SK-N-SH (cell line): ENCODE measurements at regions not wholly inside any gene's neighbourhood (a gene's known extent, or its start where the extent isn't known, plus 50 kb on each side); places are given as distances from the start of the nearest gene placed in this dataset.

ENCODE experiments used
- CTCF ChIA-PET: fragments of 300-600, 350-600 bp; formaldehyde crosslinking; extraction: SDS; loops from one replicate; lab custom pipeline; 2021; lab: Yijun Ruan, JAX
- POLR2A ChIA-PET: fragments of 350-600 bp; sonication (Branson Sonifier 250); formaldehyde crosslinking; extraction: SDS; loops from one replicate; lab custom pipeline; 2020; ENCODE audit warnings: antibody characterized with exemption, inconsistent platforms; lab: Yijun Ruan, JAX
- DNase-seq: peaks from one replicate; pipeline ENCODE4 v3.0.0; 2012
- H2AFZ ChIP-seq: fragments of 200-600 bp; sonication (generic); 2 replicates; pipeline ENCODE4 v1.8.1; 2016; ENCODE audit warnings: antibody characterized with exemption, mild to moderate bottlenecking, low read depth
- H3F3A ChIP-seq: fragments of 200-600 bp; sonication (generic); replicated peaks from 2 replicates; pipeline ENCODE3; 2016; ENCODE audit warnings: antibody characterized with exemption, mild to moderate bottlenecking; ENCODE audit not compliant: insufficient read depth
- H3K27ac ChIP-seq, 2 experiments: fragments of 200-500 bp in 1 of 2; fragments of 200-600 bp in 1 of 2; sonication (Bioruptor generic) in 1 of 2; sonication (generic), shearing (Covaris generic) in 1 of 2; 2 replicates each; pipeline versions ENCODE4 v1.5.1 to v1.6.1; 2014 to 2016; ENCODE audit warnings: low read depth in 2 of 2, inconsistent platforms in 1 of 2, low read length in 1 of 2, mild to moderate bottlenecking in 1 of 2, mixed read lengths in 1 of 2
- H3K27me3 ChIP-seq: fragments of 200-600 bp; sonication (generic), shearing (Covaris generic); 2 replicates; pipeline ENCODE4 v1.6.1; 2016; ENCODE audit warnings: mixed run types; ENCODE audit not compliant: insufficient read depth
- H3K36me3 ChIP-seq, 2 experiments: fragments of 200-500 bp in 1 of 2; fragments of 200-600 bp in 1 of 2; sonication (Bioruptor generic) in 1 of 2; sonication (generic) in 1 of 2; replicated peaks in 1 of 2; 2 replicates each; pipeline versions ENCODE3 to v1.5.1; 2014 to 2016; ENCODE audit warnings: low read length in 1 of 2, mild to moderate bottlenecking in 1 of 2; ENCODE audit not compliant: insufficient read depth in 2 of 2, control insufficient read depth in 1 of 2
- H3K4me1 ChIP-seq, 2 experiments: fragments of 200-500 bp in 1 of 2; fragments of 200-600 bp in 1 of 2; sonication (Bioruptor generic) in 1 of 2; sonication (generic), shearing (Covaris generic) in 1 of 2; 2 replicates each; pipeline versions ENCODE4 v1.5.1 to v1.6.1; 2014 to 2016; ENCODE audit warnings: low read depth in 1 of 2, low read length in 1 of 2, mixed run types in 1 of 2; ENCODE audit not compliant: insufficient read depth in 2 of 2, control insufficient read depth in 1 of 2
- H3K4me2 ChIP-seq: fragments of 200-600 bp; sonication (generic), shearing (Covaris generic); 2 replicates; pipeline ENCODE4 v1.6.1; 2017; ENCODE audit warnings: mixed run types
- H3K4me3 ChIP-seq, 2 experiments: fragments of 200-500 bp in 1 of 2; fragments of 200-600 bp in 1 of 2; sonication (Bioruptor generic) in 1 of 2; sonication (generic), shearing (Covaris generic) in 1 of 2; 2 replicates each; pipeline versions ENCODE4 v1.5.1 to v1.8.1; 2014 to 2016; ENCODE audit warnings: low read depth in 2 of 2, inconsistent platforms in 1 of 2, low read length in 1 of 2, mild to moderate bottlenecking in 1 of 2, mixed read lengths in 1 of 2, moderate library complexity in 1 of 2
- H3K79me2 ChIP-seq: fragments of 200-600 bp; sonication (generic); 2 replicates; pipeline ENCODE4 v1.8.1; 2017; ENCODE audit warnings: mild to moderate bottlenecking; ENCODE audit not compliant: insufficient read depth
- H3K9ac ChIP-seq: fragments of 200-600 bp; sonication (generic); 2 replicates; pipeline ENCODE4 v1.6.1; 2017; ENCODE audit warnings: mixed run types
- H3K9me2 ChIP-seq: fragments of 200-600 bp; sonication (generic); 2 replicates; pipeline ENCODE4 v1.6.1; 2017; ENCODE audit warnings: mixed run types
- H3K9me3 ChIP-seq: fragments of 200-600 bp; sonication (generic); 2 replicates; pipeline ENCODE4 v1.6.1; 2017; ENCODE audit warnings: mixed run types, mild to moderate bottlenecking, moderate library complexity
- H4K20me1 ChIP-seq: fragments of 200-600 bp; sonication (generic); 2 replicates; pipeline ENCODE4 v1.6.1; 2017; ENCODE audit warnings: mild to moderate bottlenecking, mixed run types; ENCODE audit not compliant: insufficient read depth
- EP300 ChIP-seq, 2 experiments: IDR thresholded peaks; 2 replicates each; pipeline versions ENCODE4 v1.4.0 to v1.6.1; 2012; ENCODE audit warnings: borderline replicate concordance in 1 of 2, low read depth in 1 of 2, low read length in 1 of 2
- FOXM1 ChIP-seq: IDR thresholded peaks from 2 replicates; pipeline ENCODE4 v1.4.0; 2012; ENCODE audit warnings: low read depth, mild to moderate bottlenecking
- MXI1 ChIP-seq: IDR thresholded peaks from 2 replicates; pipeline ENCODE4 v1.6.1; 2012; ENCODE audit warnings: mild to moderate bottlenecking, low read depth, low read length, improper control_type of control experiment
- PBX3 ChIP-seq: IDR thresholded peaks from 2 replicates; pipeline ENCODE4; 2012
- RAD21 ChIP-seq: IDR thresholded peaks from 2 replicates; pipeline ENCODE4 v1.6.1; 2012; ENCODE audit warnings: mild to moderate bottlenecking, low read length
- SIN3A ChIP-seq: IDR thresholded peaks from 2 replicates; pipeline ENCODE4 v1.6.1; 2012; ENCODE audit warnings: low read depth, mild to moderate bottlenecking, low read length, moderate library complexity, borderline replicate concordance
- TEAD4 ChIP-seq: IDR thresholded peaks from 2 replicates; pipeline ENCODE4 v1.4.0; 2012; ENCODE audit warnings: mild to moderate bottlenecking, borderline replicate concordance; ENCODE audit not compliant: insufficient read depth
- WGBS: methylation state at CpG from one replicate; pipeline ENCODE4 v1.1.6; 2017; ENCODE audit warnings: low lambda C conversion rate; 5-methylcytosine and 5-hydroxymethylcytosine counted together
- TF ChIP-seq, protein P1 (sequence below): fragments of 150-350 bp; IDR thresholded peaks from 2 replicates; pipeline ENCODE4 v1.6.1; 2017; ENCODE audit warnings: antibody characterized with exemption, low read length, low read depth, borderline replicate concordance
- TF ChIP-seq, protein P2 (sequence below): IDR thresholded peaks from 2 replicates; pipeline ENCODE4 v1.4.0; 2012; ENCODE audit warnings: low read depth
- TF ChIP-seq, protein P3 (sequence below): IDR thresholded peaks from 2 replicates; pipeline ENCODE4 v1.4.0; 2012; ENCODE audit warnings: low read depth, borderline replicate concordance

DNA sequence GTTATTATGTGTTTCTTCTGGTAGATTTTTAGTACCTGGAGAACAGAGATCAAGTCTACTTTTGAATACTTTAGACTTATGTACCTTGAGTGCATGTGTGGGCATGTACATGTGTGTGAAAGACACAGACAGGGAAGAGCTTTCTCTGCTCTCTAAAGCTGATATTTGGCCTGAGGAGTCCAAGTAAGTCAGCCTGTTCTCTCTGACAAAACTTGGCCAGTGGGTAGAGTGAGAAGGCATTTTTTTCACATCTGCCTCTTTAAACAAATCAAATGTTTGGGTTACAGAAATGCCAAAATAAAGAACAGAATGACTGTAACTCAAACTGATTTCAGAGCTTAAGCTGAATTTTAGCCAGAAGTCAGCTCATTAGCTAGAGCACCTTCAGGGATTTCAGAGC is 309.7 kb upstream of the DYNLRB2 start:
- no peak overlapping the region for H3K27ac ChIP-seq
- no peaks in the 10 kb centered on the region for H3F3A ChIP-seq
- no peaks in the 10 kb centered on the region for H4K20me1 ChIP-seq
- CTCF ChIA-PET = no interaction called here
- no peak overlapping the region for H3K9ac ChIP-seq
- POLR2A ChIA-PET = no interaction called here
- no peak overlapping the region for H3K4me3 ChIP-seq
- TF ChIP-seq EP300 (IDR thresholded peaks at IDR 0.05; ENCODE audit: borderline replicate concordance in 1 of 2, low read depth in 1 of 2, low read length in 1 of 2) (no peak), PBX3 (no peak), MXI1 (no peak)
- TF ChIP-seq, protein P1, sequence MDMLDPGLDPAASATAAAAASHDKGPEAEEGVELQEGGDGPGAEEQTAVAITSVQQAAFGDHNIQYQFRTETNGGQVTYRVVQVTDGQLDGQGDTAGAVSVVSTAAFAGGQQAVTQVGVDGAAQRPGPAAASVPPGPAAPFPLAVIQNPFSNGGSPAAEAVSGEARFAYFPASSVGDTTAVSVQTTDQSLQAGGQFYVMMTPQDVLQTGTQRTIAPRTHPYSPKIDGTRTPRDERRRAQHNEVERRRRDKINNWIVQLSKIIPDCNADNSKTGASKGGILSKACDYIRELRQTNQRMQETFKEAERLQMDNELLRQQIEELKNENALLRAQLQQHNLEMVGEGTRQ = no peak
- H3K36me3 ChIP-seq = no peaks in the 10 kb centered on the region
- H2AFZ ChIP-seq = no peak overlapping the region
- H3K79me2 ChIP-seq = no peaks in the 10 kb centered on the region
- H3K4me1 ChIP-seq = peaks cover 0 to 4% of the 10 kb centered on the region in 2 experiments; a peak in 1 of 4 replicates
- H3K4me2 ChIP-seq = no peak overlapping the region
- H3K9me2 ChIP-seq = no peaks in the 10 kb centered on the region
- no peaks in the 10 kb centered on the region for H3K9me3 ChIP-seq
- no peaks in the 10 kb centered on the region for H3K27me3 ChIP-seq
- no peak for DNase-seq

GRCh38 chr16:80230328-80231120 is 310.3 kb upstream of the DYNLRB2 start:
- POLR2A ChIA-PET = no interaction called here
- no peak overlapping the region for H3K27ac ChIP-seq

More at GRCh38 chr16:80230328-80231120, 310.3 kb upstream of the DYNLRB2 start:
- Histone ChIP-seq H3K4me3 (no peak overlapping the region), H3K4me1 (peaks cover 0 to 4% of the 10 kb centered on the region in 2 experiments; a peak in 1 of 4 replicates), H3K4me2 (no peak overlapping the region), H3K9me3 (no peaks in the 10 kb centered on the region), H3K79me2 (no peaks in the 10 kb centered on the region), H3K27me3 (no peaks in the 10 kb centered on the region), H3K9me2 (no peaks in the 10 kb centered on the region), H2AFZ (no peak overlapping the region), H4K20me1 (no peaks in the 10 kb centered on the region), H3K9ac (no peak overlapping the region), H3F3A (no peaks in the 10 kb centered on the region), H3K36me3 (no peaks in the 10 kb centered on the region)
- CTCF ChIA-PET = interaction anchor here (1.2 kb wide), 1 partner anchor 236 kb away, joined by 4 read pairs; no protein-coding TSS in a partner anchor
- DNase-seq = no peak
- TF ChIP-seq, protein P2, sequence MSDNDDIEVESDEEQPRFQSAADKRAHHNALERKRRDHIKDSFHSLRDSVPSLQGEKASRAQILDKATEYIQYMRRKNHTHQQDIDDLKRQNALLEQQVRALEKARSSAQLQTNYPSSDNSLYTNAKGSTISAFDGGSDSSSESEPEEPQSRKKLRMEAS = no peak
- TF ChIP-seq SIN3A = no peak
- TF ChIP-seq, protein P1 = no peak
- no peak for TF ChIP-seq RAD21
- TF ChIP-seq FOXM1 = no peak
- no peak for TF ChIP-seq TEAD4
- TF ChIP-seq, protein P3, sequence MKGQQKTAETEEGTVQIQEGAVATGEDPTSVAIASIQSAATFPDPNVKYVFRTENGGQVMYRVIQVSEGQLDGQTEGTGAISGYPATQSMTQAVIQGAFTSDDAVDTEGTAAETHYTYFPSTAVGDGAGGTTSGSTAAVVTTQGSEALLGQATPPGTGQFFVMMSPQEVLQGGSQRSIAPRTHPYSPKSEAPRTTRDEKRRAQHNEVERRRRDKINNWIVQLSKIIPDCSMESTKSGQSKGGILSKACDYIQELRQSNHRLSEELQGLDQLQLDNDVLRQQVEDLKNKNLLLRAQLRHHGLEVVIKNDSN = no peak
- WGBS = 20% methylated on average over 4 of the region's 4 CpGs
